ENCODE measurements at regions not wholly inside any gene's neighbourhood (a gene's known extent, or its start where the extent isn't known, plus 50 kb on each side); places are given as distances from the start of the nearest gene placed in this dataset.

GRCh38 chr16:87239545-87239944, 77.6 kb downstream of the C16orf95 start:
- peaks cover 3% of the 10 kb centered on the region for H3K27me3 ChIP-seq
- ATAC-seq: no peak
- no peak for TF ChIP-seq CTCF (IDR thresholded peaks at IDR 0.05)

GRCh38 chr16:87240211-87241136, 76.7 kb downstream of the C16orf95 start:
- H3K27ac ChIP-seq: no peak overlapping the region
- no peak for DNase-seq
- H3K4me1 ChIP-seq: no peaks in the 10 kb centered on the region
- no peaks in the 10 kb centered on the region for H3K36me3 ChIP-seq
- H3K9me3 ChIP-seq: no peaks in the 10 kb centered on the region
- no peak overlapping the region for H3K4me3 ChIP-seq
- ATAC-seq: no peak
- no peak for TF ChIP-seq CTCF (IDR thresholded peaks at IDR 0.05)
- H3K27me3 ChIP-seq: peaks cover 1% of the 10 kb centered on the region
- intact Hi-C loops (cut with DNase I): no loop called here

More at GRCh38 chr16:87239545-87239944, 77.6 kb downstream of the C16orf95 start:
- intact Hi-C loops (cut with DNase I): no loop called here
- Histone ChIP-seq H3K27ac (no peak overlapping the region), H3K9me3 (no peaks in the 10 kb centered on the region), H3K4me1 (no peaks in the 10 kb centered on the region), H3K4me3 (no peak overlapping the region), H3K36me3 (no peaks in the 10 kb centered on the region)
- DNase-seq: no peak

DNA sequence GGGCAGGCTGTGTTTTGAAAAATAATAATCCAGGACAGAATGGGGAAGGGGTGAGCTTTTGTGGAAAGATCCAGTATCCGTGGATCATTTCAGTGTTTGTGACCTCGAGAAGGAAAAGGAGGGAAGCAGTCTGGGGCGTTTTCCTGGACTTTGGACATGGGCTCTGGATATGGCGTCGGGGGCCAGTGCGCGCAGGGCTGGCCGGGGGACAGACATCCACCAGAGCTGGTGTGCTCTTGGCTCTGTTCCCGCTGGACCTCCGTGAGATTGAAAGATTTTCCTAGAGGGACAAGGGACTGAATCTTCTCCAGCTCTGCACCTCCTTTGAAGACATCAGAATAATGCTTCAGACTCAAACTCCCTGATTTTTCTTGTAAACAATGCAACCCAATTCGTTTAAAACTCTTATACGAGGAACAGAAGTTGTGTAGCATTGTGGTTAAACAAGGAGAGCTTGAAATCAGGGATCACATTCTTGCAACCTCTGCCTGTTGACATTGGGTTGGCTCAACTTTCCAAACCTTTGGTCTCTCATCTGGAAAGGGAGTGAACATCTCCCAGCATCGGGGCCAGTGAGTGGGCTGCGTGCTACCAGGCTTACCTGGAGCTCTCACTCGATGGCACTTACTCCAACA, 75.9 kb downstream of the C16orf95 start:
- H3K27me3 ChIP-seq: no peaks in the 10 kb centered on the region
- H3K4me1 ChIP-seq: no peaks in the 10 kb centered on the region
- H3K36me3 ChIP-seq: no peaks in the 10 kb centered on the region
- intact Hi-C loops (cut with DNase I): no loop called here
- no peak overlapping the region for H3K4me3 ChIP-seq
- no peak for TF ChIP-seq CTCF (IDR thresholded peaks at IDR 0.05)
- H3K9me3 ChIP-seq: no peaks in the 10 kb centered on the region
- no peak for DNase-seq
- no peak overlapping the region for H3K27ac ChIP-seq
- no peak for ATAC-seq

GRCh38 chr16:87243478-87243877, 73.7 kb downstream of the C16orf95 start:
- Histone ChIP-seq H3K9me3 (no peaks in the 10 kb centered on the region), H3K4me3 (no peak overlapping the region), H3K27ac (no peak overlapping the region), H3K36me3 (no peaks in the 10 kb centered on the region), H3K4me1 (no peaks in the 10 kb centered on the region), H3K27me3 (no peaks in the 10 kb centered on the region)
- intact Hi-C loops (cut with DNase I): no loop called here
- ATAC-seq (no peak), DNase-seq (no peak)
- TF ChIP-seq CTCF (IDR thresholded peaks at IDR 0.05): no peak

- no peak overlapping the region for H3K4me3 ChIP-seq
- ATAC-seq: no peak
- no peaks in the 10 kb centered on the region for H3K36me3 ChIP-seq
- no peaks in the 10 kb centered on the region for H3K4me1 ChIP-seq
- TF ChIP-seq CTCF (IDR thresholded peaks at IDR 0.05): no peak
- intact Hi-C loops (cut with DNase I): no loop called here
- H3K27ac ChIP-seq: no peak overlapping the region
- DNase-seq: no peak
- H3K27me3 ChIP-seq: no peaks in the 10 kb centered on the region
- H3K9me3 ChIP-seq: no peaks in the 10 kb centered on the region
Measured at GRCh38 chr16:87244636-87245197, 72.5 kb downstream of the C16orf95 start.

Measured in upper lobe of right lung (tissue), 1 donor.